Peyer's patch (tissue), 4 donors: ENCODE measurements at regions not wholly inside any gene's neighbourhood (a gene's known extent, or its start where the extent isn't known, plus 50 kb on each side); places are given as distances from the start of the nearest gene placed in this dataset.

Source experiments
- POLR2A ChIP-seq, 2 donors: fragments of 450-650 bp; IDR thresholded peaks; one replicate each; pipeline ENCODE4 v1.5.1; 2017; ENCODE audit warnings: antibody characterized with exemption in 2 of 2, mild to moderate bottlenecking in 2 of 2, moderate library complexity in 2 of 2
- TF ChIP-seq, protein P1 (sequence below), 6 experiments: fragments of 450-650 bp in 4 of 6; fragments of 200-600 bp in 2 of 6; sonication (generic) in 1 of 6; IDR thresholded peaks; one replicate each; pipeline ENCODE4 v1.5.1; 2017 to 2019; ENCODE audit warnings: antibody characterized with exemption in 6 of 6, mild to moderate bottlenecking in 3 of 6, moderate library complexity in 1 of 6

DNA sequence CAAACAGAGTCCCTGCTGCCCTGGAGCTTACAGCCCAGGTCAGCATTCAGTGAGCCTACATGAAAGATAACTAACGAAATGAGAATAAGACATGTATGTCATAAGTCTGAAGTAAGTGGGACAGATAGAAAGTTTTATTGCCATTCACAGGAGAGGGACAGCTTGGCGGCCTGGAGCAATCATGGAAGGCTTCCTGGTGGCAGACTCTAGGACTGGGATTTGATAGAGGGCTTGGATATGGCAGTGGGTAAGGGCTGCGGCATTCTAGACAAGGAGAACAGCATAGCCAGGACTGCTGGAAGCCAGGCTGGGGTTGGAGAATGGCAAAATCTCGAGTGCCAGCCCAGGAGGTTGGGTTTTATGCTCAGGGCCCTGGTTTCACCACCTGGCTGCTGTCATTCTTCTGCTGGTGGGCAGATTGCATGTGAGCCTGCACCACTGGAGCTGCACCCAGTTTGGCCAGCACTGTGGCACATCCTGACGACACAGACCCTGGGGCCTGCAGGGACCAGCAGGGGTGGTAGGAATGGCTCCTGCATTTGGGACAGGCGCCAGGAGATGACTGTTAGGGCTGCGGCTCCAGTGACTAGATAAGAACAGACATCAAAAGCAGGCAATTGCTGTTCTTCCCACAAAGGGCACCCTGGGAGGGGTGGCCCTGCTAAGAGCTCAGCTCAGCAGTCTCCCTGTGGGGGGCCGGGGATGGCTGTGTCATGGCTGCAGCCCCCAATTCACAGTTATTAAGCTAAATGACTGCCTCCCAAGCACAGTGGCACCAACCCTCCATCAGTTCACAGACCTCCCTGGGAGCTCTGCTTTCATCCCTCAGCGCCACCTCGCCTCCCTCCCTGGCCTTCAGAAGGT lies 161.1 kb downstream of the RPS24 start:
- TF ChIP-seq, protein P1, sequence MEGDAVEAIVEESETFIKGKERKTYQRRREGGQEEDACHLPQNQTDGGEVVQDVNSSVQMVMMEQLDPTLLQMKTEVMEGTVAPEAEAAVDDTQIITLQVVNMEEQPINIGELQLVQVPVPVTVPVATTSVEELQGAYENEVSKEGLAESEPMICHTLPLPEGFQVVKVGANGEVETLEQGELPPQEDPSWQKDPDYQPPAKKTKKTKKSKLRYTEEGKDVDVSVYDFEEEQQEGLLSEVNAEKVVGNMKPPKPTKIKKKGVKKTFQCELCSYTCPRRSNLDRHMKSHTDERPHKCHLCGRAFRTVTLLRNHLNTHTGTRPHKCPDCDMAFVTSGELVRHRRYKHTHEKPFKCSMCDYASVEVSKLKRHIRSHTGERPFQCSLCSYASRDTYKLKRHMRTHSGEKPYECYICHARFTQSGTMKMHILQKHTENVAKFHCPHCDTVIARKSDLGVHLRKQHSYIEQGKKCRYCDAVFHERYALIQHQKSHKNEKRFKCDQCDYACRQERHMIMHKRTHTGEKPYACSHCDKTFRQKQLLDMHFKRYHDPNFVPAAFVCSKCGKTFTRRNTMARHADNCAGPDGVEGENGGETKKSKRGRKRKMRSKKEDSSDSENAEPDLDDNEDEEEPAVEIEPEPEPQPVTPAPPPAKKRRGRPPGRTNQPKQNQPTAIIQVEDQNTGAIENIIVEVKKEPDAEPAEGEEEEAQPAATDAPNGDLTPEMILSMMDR (IDR thresholded peaks at IDR 0.05), result no peak
- no peak for TF ChIP-seq POLR2A (IDR thresholded peaks at IDR 0.05)
